ENCODE measurements at regions not wholly inside any gene's neighbourhood (a gene's known extent, or its start where the extent isn't known, plus 50 kb on each side); places are given as distances from the start of the nearest gene placed in this dataset.

- H3K4me3 ChIP-seq = no peak overlapping the region
- TF ChIP-seq EZH2phosphoT487 (IDR thresholded peaks at IDR 0.05; ENCODE audit: insufficient read depth, low read depth) (no peak), EZH2 (IDR thresholded peaks at IDR 0.05; ENCODE audit: insufficient read depth, poor library complexity, severe bottlenecking) (no peak)
- H2AFZ ChIP-seq = 0 out of 2 replicates have a peak overlapping the region, but pooled peaks have one; percentile 1
- no peaks in the 10 kb centered on the region for H3K4me1 ChIP-seq (ENCODE audit: insufficient read depth)
- no peaks in the 10 kb centered on the region for H4K20me1 ChIP-seq (ENCODE audit: insufficient read depth)
- no peaks in the 10 kb centered on the region for H3K9me2 ChIP-seq (ENCODE audit: insufficient read depth)
- no peaks in the 10 kb centered on the region for H3K27me3 ChIP-seq (replicated peaks; ENCODE audit: insufficient read depth)
- H3K79me2 ChIP-seq (ENCODE audit: insufficient read depth) = no peaks in the 10 kb centered on the region
- H3K27ac ChIP-seq = no peak overlapping the region
- no peaks in the 10 kb centered on the region for H3K36me3 ChIP-seq (ENCODE audit: low read depth)
- no peak for DNase-seq
- H3F3A ChIP-seq (ENCODE audit: insufficient read depth) = no peaks in the 10 kb centered on the region
- no peaks in the 10 kb centered on the region for H3K9me3 ChIP-seq (ENCODE audit: low read depth)
- 8% methylated on average over 5 of the region's 5 CpGs for WGBS, 2 experiments (ENCODE audit: low coverage in 1 of 2, low lambda C conversion rate in 2 of 2, missing lambda C conversion rate in 2 of 2)
- no peak overlapping the region for H3K4me2 ChIP-seq (ENCODE audit: unreplicated experiment)
- H3K9ac ChIP-seq = no peak overlapping the region
- in situ Hi-C loops (cut with MboI) = no loop called here
Observed at GRCh38 chr2:19292007-19292406, 66.4 kb downstream of the OSR1 start.

- Histone ChIP-seq H3K79me2 (ENCODE audit: insufficient read depth) (no peaks in the 10 kb centered on the region), H3K9me2 (ENCODE audit: insufficient read depth) (no peaks in the 10 kb centered on the region), H3K4me1 (ENCODE audit: insufficient read depth) (no peaks in the 10 kb centered on the region), H4K20me1 (ENCODE audit: insufficient read depth) (no peaks in the 10 kb centered on the region), H3K9me3 (ENCODE audit: low read depth) (no peaks in the 10 kb centered on the region), H3K27me3 (replicated peaks; ENCODE audit: insufficient read depth) (no peaks in the 10 kb centered on the region), H3K4me2 (ENCODE audit: unreplicated experiment) (no peak overlapping the region), H3F3A (ENCODE audit: insufficient read depth) (no peaks in the 10 kb centered on the region), H2AFZ (no peak overlapping the region), H3K4me3 (no peak overlapping the region), H3K9ac (no peak overlapping the region), H3K36me3 (ENCODE audit: low read depth) (no peaks in the 10 kb centered on the region), H3K27ac (no peak overlapping the region)
- in situ Hi-C loops (cut with MboI) = no loop called here
- no peak for TF ChIP-seq EZH2 (IDR thresholded peaks at IDR 0.05; ENCODE audit: insufficient read depth, poor library complexity, severe bottlenecking)
- TF ChIP-seq EZH2phosphoT487 (IDR thresholded peaks at IDR 0.05; ENCODE audit: insufficient read depth, low read depth) = no peak
- WGBS, 2 experiments (ENCODE audit: low coverage in 1 of 2, low lambda C conversion rate in 2 of 2, missing lambda C conversion rate in 2 of 2) = 46% methylated on average over 2 of the region's 2 CpGs
- no peak for DNase-seq
Observed at GRCh38 chr2:19288291-19288690, 70.1 kb downstream of the OSR1 start.

GRCh38 chr2:19287324-19287723, 71.1 kb downstream of the OSR1 start:
- Histone ChIP-seq H3K36me3 (ENCODE audit: low read depth) (no peaks in the 10 kb centered on the region), H3K27me3 (replicated peaks; ENCODE audit: insufficient read depth) (no peaks in the 10 kb centered on the region), H3K4me2 (ENCODE audit: unreplicated experiment) (no peak overlapping the region), H3K4me3 (no peak overlapping the region), H2AFZ (no peak overlapping the region), H3K9me2 (ENCODE audit: insufficient read depth) (no peaks in the 10 kb centered on the region), H3F3A (ENCODE audit: insufficient read depth) (no peaks in the 10 kb centered on the region), H3K27ac (no peak overlapping the region), H4K20me1 (ENCODE audit: insufficient read depth) (no peaks in the 10 kb centered on the region), H3K79me2 (ENCODE audit: insufficient read depth) (no peaks in the 10 kb centered on the region), H3K9ac (no peak overlapping the region), H3K4me1 (ENCODE audit: insufficient read depth) (no peaks in the 10 kb centered on the region), H3K9me3 (ENCODE audit: low read depth) (no peaks in the 10 kb centered on the region)
- peak; percentile 8 for DNase-seq
- in situ Hi-C loops (cut with MboI) = no loop called here
- no peak for TF ChIP-seq EZH2 (IDR thresholded peaks at IDR 0.05; ENCODE audit: insufficient read depth, poor library complexity, severe bottlenecking)
- TF ChIP-seq EZH2phosphoT487 (IDR thresholded peaks at IDR 0.05; ENCODE audit: insufficient read depth, low read depth) = no peak
- 89 to 95% methylated on average over 1 of the region's 1 CpG for WGBS, 2 experiments (ENCODE audit: low coverage in 1 of 2, low lambda C conversion rate in 2 of 2, missing lambda C conversion rate in 2 of 2)

- in situ Hi-C loops (cut with MboI) = no loop called here
- H3K4me1 ChIP-seq (ENCODE audit: insufficient read depth) = no peaks in the 10 kb centered on the region
- H3K4me2 ChIP-seq (ENCODE audit: unreplicated experiment) = no peak overlapping the region
- H3K36me3 ChIP-seq (ENCODE audit: low read depth) = no peaks in the 10 kb centered on the region
- no peak overlapping the region for H2AFZ ChIP-seq
- no peak overlapping the region for H3K9ac ChIP-seq
- H3K9me2 ChIP-seq (ENCODE audit: insufficient read depth) = no peaks in the 10 kb centered on the region
- no peaks in the 10 kb centered on the region for H3K79me2 ChIP-seq (ENCODE audit: insufficient read depth)
- H3F3A ChIP-seq (ENCODE audit: insufficient read depth) = no peaks in the 10 kb centered on the region
- no peaks in the 10 kb centered on the region for H4K20me1 ChIP-seq (ENCODE audit: insufficient read depth)
- H3K27me3 ChIP-seq (replicated peaks; ENCODE audit: insufficient read depth) = no peaks in the 10 kb centered on the region
- 88 to 91% methylated on average over 4 of the region's 4 CpGs for WGBS, 2 experiments (ENCODE audit: low coverage in 1 of 2, low lambda C conversion rate in 2 of 2, missing lambda C conversion rate in 2 of 2)
- DNase-seq = no peak
- H3K27ac ChIP-seq = no peak overlapping the region
- no peaks in the 10 kb centered on the region for H3K9me3 ChIP-seq (ENCODE audit: low read depth)
- H3K4me3 ChIP-seq = no peak overlapping the region
- TF ChIP-seq EZH2phosphoT487 (IDR thresholded peaks at IDR 0.05; ENCODE audit: insufficient read depth, low read depth) (no peak), EZH2 (IDR thresholded peaks at IDR 0.05; ENCODE audit: insufficient read depth, poor library complexity, severe bottlenecking) (no peak)
Observed at GRCh38 chr2:19282305-19282704, 76.1 kb downstream of the OSR1 start.

GRCh38 chr2:19274439-19274838, 84.0 kb downstream of the OSR1 start:
- H3K9me2 ChIP-seq (ENCODE audit: insufficient read depth) = no peaks in the 10 kb centered on the region
- H2AFZ ChIP-seq = no peak overlapping the region
- no peaks in the 10 kb centered on the region for H3K4me1 ChIP-seq (ENCODE audit: insufficient read depth)
- H3K36me3 ChIP-seq (ENCODE audit: low read depth) = no peaks in the 10 kb centered on the region
- in situ Hi-C loops (cut with MboI) = no loop called here
- no peaks in the 10 kb centered on the region for H3F3A ChIP-seq (ENCODE audit: insufficient read depth)
- H4K20me1 ChIP-seq (ENCODE audit: insufficient read depth) = no peaks in the 10 kb centered on the region
- no peak for TF ChIP-seq EZH2 (IDR thresholded peaks at IDR 0.05; ENCODE audit: insufficient read depth, poor library complexity, severe bottlenecking)
- no peak for TF ChIP-seq EZH2phosphoT487 (IDR thresholded peaks at IDR 0.05; ENCODE audit: insufficient read depth, low read depth)
- H3K27ac ChIP-seq = no peak overlapping the region
- H3K4me2 ChIP-seq (ENCODE audit: unreplicated experiment) = no peak overlapping the region
- H3K27me3 ChIP-seq (replicated peaks; ENCODE audit: insufficient read depth) = no peaks in the 10 kb centered on the region
- H3K9ac ChIP-seq = no peak overlapping the region
- no peaks in the 10 kb centered on the region for H3K9me3 ChIP-seq (ENCODE audit: low read depth)
- H3K4me3 ChIP-seq = no peak overlapping the region
- no peak for DNase-seq
- no peaks in the 10 kb centered on the region for H3K79me2 ChIP-seq (ENCODE audit: insufficient read depth)
